Left lung (tissue), 4 donors: ENCODE measurements at regions not wholly inside any gene's neighbourhood (a gene's known extent, or its start where the extent isn't known, plus 50 kb on each side); places are given as distances from the start of the nearest gene placed in this dataset.

Source experiments
- ATAC-seq: fragments of 200-7000 bp; cut with Tn5 transposase; one replicate; pipeline ENCODE4 v1.9.1; 2020; ENCODE audit warnings: moderate library complexity
- DNase-seq, 4 donors: peaks; one replicate each; pipeline ENCODE4 v3.0.0-alpha.2; 2013 to 2020
- H3K27ac ChIP-seq, 2 donors: fragments of 200-600 bp; sonication (generic) in 1 of 2; one replicate each; pipeline versions ENCODE4 v1.5.0 to v1.8.0; 2020 to 2021
- H3K27me3 ChIP-seq, 2 donors: fragments of 200-600 bp; sonication (generic) in 1 of 2; one replicate each; pipeline versions ENCODE4 v1.5.0 to v1.8.0; 2020 to 2021
- H3K36me3 ChIP-seq, 2 donors: fragments of 200-600 bp; sonication (generic) in 1 of 2; one replicate each; pipeline versions ENCODE4 v1.5.0 to v1.8.0; 2020 to 2021
- H3K4me1 ChIP-seq, 2 donors: fragments of 200-600 bp; one replicate each; pipeline ENCODE4 v1.8.0; 2021
- H3K4me3 ChIP-seq, 2 donors: fragments of 200-600 bp; sonication (generic) in 1 of 2; one replicate each; pipeline versions ENCODE4 v1.5.0 to v1.8.0; 2020 to 2021; ENCODE audit warnings: mild to moderate bottlenecking in 1 of 2
- H3K9me3 ChIP-seq, 2 donors: fragments of 200-600 bp; sonication (generic) in 1 of 2; one replicate each; pipeline versions ENCODE4 v1.5.0 to v1.8.0; 2020 to 2021
- intact Hi-C, 2 donors: fragments of 100-400 bp; cut with DNase I; formaldehyde crosslinking; loops; one replicate each; pipeline versions ENCODE4 v1.11.2 to v1.14.2; 2022
- TF ChIP-seq, protein P1 (sequence below), 2 donors: fragments of 200-600 bp; sonication (generic) in 1 of 2; IDR thresholded peaks; one replicate each; pipeline versions ENCODE4 v1.5.0 to v1.8.0; 2021; ENCODE audit warnings: antibody characterized with exemption in 2 of 2
- donor health status: DM: no; HTN: yes; CAD: no.
- donor health status: DM: no; HTN: no; CAD: no.

DNA sequence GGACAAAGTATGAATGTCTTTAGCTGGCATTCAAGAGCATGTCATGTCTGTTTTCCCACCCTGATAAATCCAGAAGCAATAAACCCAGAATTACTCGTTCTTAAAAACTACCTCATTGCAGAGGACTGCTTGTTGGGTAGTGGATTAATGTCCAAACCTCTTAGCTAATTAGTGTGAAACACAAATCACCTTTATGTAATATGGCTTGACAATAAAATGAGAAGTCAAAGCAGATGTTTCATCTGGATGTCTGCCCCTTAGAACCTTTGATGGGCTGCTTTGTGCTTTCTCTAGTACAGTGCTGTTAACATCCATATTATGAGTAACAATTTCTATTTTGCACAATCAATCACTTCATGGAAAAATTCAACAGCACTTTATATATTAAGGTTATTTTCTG, 149.1 kb upstream of the TUT7 start:
- TF ChIP-seq, protein P1, sequence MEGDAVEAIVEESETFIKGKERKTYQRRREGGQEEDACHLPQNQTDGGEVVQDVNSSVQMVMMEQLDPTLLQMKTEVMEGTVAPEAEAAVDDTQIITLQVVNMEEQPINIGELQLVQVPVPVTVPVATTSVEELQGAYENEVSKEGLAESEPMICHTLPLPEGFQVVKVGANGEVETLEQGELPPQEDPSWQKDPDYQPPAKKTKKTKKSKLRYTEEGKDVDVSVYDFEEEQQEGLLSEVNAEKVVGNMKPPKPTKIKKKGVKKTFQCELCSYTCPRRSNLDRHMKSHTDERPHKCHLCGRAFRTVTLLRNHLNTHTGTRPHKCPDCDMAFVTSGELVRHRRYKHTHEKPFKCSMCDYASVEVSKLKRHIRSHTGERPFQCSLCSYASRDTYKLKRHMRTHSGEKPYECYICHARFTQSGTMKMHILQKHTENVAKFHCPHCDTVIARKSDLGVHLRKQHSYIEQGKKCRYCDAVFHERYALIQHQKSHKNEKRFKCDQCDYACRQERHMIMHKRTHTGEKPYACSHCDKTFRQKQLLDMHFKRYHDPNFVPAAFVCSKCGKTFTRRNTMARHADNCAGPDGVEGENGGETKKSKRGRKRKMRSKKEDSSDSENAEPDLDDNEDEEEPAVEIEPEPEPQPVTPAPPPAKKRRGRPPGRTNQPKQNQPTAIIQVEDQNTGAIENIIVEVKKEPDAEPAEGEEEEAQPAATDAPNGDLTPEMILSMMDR (IDR thresholded peaks at IDR 0.05) = no peak
- DNase-seq = no peak
- ATAC-seq = no peak
- Histone ChIP-seq H3K27ac (no peak overlapping the region), H3K9me3 (no peaks in the 10 kb centered on the region), H3K4me1 (no peaks in the 10 kb centered on the region), H3K4me3 (no peak overlapping the region), H3K27me3 (no peaks in the 10 kb centered on the region), H3K36me3 (no peaks in the 10 kb centered on the region)
- intact Hi-C loops = no loop called here

DNA sequence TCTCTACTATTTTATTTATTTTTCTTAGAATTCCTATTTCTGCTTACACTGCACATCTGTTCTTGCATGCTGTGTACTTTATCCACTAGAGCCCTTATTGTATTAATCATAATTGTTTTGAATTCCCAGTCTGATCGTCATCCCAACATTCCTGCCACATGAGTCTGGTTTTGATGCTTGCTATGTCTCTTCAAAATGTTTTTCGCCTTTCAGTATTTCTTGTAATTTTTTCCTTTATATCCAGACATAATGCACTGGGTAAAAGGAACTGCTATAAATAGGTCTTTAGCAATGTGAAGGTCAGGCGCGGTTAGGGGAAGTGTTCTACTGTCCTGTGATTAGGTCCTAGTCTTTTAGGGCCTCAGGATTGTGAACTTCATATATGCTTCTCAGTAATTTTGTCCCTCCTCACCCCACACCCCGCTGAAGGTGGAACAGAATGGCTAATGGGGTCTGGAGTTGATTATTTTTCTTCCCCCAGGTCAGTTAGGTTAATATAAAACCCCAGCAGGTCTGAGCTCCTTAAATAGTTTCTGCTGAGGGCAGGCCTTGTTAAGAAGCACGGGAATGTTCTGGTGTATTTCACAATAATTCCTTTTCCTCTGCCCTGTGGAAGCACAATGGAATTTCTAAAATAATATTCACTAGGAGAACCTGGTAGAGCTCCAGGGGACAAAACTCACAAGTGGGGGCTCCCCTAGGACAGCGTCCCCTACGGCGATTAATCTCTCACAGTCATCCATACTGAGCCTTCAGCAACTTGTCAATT, 146.6 kb upstream of the TUT7 start:
- Histone ChIP-seq H3K4me1 (no peaks in the 10 kb centered on the region), H3K27me3 (no peaks in the 10 kb centered on the region), H3K27ac (no peak overlapping the region), H3K4me3 (no peak overlapping the region), H3K9me3 (no peaks in the 10 kb centered on the region), H3K36me3 (no peaks in the 10 kb centered on the region)
- TF ChIP-seq, protein P1 (IDR thresholded peaks at IDR 0.05) = no peak
- DNase-seq (no peak), ATAC-seq (peak; percentile 54)
- intact Hi-C loops = no loop called here

DNA sequence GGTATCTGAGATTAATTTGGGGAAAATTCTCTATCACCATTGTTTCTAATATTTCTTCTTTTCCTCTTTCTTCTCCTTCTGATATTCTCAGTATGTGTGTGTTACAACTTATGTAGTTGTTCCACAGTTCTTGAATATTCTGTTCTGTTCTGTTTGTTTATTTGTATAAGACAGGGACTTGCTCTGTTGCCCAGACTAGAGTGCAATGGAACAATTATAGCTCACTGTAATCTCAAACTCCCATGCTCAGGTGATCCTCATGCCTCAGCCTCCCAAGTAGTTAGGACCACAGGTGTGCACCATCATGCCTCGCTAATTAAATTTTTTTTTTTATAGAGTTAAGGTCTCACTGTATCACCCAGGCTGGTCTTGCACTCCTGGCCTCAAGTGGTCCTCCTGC, 145.8 kb upstream of the TUT7 start:
- H3K27ac ChIP-seq = no peak overlapping the region
- H3K4me1 ChIP-seq = no peaks in the 10 kb centered on the region
- intact Hi-C loops = no loop called here
- no peak for DNase-seq
- no peak overlapping the region for H3K4me3 ChIP-seq
- TF ChIP-seq, protein P1 (IDR thresholded peaks at IDR 0.05) = no peak
- no peaks in the 10 kb centered on the region for H3K27me3 ChIP-seq
- H3K36me3 ChIP-seq = no peaks in the 10 kb centered on the region
- ATAC-seq = no peak
- no peaks in the 10 kb centered on the region for H3K9me3 ChIP-seq

DNA sequence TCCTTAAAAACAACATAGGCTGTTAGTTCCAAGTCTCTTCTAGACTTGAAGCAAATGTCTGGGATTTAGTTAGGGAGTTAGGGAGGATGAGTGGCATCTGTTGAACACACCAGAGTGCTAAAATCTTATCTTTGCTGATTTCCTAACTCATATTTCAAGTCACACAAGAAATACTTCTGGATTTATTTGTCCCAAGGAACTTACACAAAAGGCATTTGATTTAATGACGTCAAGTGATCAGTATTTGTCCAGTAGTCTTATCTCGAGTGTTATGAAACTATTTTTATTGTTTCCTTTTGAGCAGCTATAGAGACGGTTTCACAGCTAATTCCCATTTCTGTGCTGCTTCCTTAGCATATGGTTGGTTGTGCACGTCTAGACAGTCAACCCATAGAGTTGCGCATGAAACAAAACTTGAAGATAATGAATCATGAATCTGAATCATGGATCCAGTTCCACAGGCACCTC, 140.5 kb upstream of the TUT7 start:
- Histone ChIP-seq H3K4me1 (peaks cover 0 to 4% of the 10 kb centered on the region in 2 donors), H3K27ac (no peak overlapping the region), H3K4me3 (no peak overlapping the region), H3K9me3 (no peaks in the 10 kb centered on the region), H3K36me3 (no peaks in the 10 kb centered on the region), H3K27me3 (no peaks in the 10 kb centered on the region)
- peak; percentile 72 for ATAC-seq
- TF ChIP-seq, protein P1 (IDR thresholded peaks at IDR 0.05) = no peak
- DNase-seq = peak in 1 of 4 donors; percentile 33
- intact Hi-C loops = no loop called here

DNA sequence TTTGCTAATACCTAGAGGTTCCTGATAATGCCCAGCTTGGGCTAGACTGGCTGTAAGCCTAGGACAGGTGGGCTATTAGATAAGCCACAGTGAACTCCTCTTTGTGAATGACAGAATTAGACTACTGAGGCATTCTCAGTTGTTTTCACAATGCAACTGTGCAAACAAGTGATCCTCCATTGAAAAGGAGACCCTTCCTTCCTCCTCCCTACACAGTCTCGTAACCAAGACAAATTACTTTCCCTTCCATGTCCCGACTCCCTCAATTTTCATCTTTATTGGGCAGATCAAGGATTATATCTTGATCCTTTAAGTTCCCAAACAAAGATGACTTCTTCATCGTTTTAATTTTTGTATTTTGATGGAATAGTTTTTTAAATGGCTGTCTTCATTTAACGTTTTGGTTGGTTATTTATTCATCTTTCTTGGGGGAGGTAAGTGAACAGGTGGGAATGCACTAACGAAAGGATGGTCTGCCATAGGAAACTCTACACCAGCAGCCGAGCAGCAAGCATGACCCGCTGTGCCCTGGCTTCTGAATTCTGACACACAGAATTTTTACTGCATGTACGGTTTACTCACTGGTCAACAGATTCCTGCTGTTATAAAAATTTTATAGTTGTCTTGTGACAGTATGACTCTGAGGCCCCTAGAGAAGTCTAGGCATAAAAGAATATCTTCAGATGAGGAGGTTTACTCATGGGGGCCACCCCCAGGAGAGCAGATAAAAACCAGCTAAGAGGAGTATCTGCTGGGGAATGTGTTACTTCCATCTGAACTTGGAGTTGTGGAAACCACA, 137.5 kb upstream of the TUT7 start:
- intact Hi-C loops = no loop called here
- peaks cover 0 to 4% of the 10 kb centered on the region in 2 donors for H3K4me1 ChIP-seq
- no peak for DNase-seq
- no peaks in the 10 kb centered on the region for H3K9me3 ChIP-seq
- no peak for ATAC-seq
- H3K27me3 ChIP-seq = no peaks in the 10 kb centered on the region
- no peak overlapping the region for H3K4me3 ChIP-seq
- no peak overlapping the region for H3K27ac ChIP-seq
- H3K36me3 ChIP-seq = no peaks in the 10 kb centered on the region
- TF ChIP-seq, protein P1 (IDR thresholded peaks at IDR 0.05) = no peak
